Transverse colon (tissue), 4 donors: ENCODE measurements at regions not wholly inside any gene's neighbourhood (a gene's known extent, or its start where the extent isn't known, plus 50 kb on each side); places are given as distances from the start of the nearest gene placed in this dataset.

Source experiments
- DNase-seq: peaks from one replicate; pipeline ENCODE4 v3.0.0-alpha.2; 2019
- H3K27ac ChIP-seq, 4 donors: fragments of 200-600 bp; sonication (generic); 2 replicates each; pipeline ENCODE4 v1.5.1; 2016 to 2018; ENCODE audit warnings: inconsistent platforms in 4 of 4
- H3K27me3 ChIP-seq: fragments of 200-600 bp; sonication (generic); 2 replicates; pipeline ENCODE4 v1.5.1; 2017; ENCODE audit warnings: inconsistent platforms
- H3K36me3 ChIP-seq, 4 donors: fragments of 200-600 bp; sonication (generic); 2 replicates each; pipeline ENCODE4 v1.5.1; 2017 to 2019; ENCODE audit warnings: inconsistent platforms in 4 of 4
- H3K4me1 ChIP-seq, 4 donors: fragments of 200-600 bp; sonication (generic); 2 replicates each; pipeline ENCODE4 v1.5.1; 2017 to 2020; ENCODE audit warnings: inconsistent platforms in 4 of 4
- H3K4me3 ChIP-seq, 4 donors: fragments of 200-600 bp; sonication (generic); 1 replicate in 1 of 4; 2 replicates in 3 of 4; pipeline versions ENCODE4 v1.5.1 to v1.6.1; 2017 to 2019; ENCODE audit warnings: inconsistent platforms in 4 of 4
- H3K9me3 ChIP-seq, 2 donors: fragments of 200-600 bp; sonication (generic); 2 replicates each; pipeline ENCODE4 v1.5.1; 2017 to 2019; ENCODE audit warnings: inconsistent platforms in 2 of 2
- EP300 ChIP-seq: sonication (generic); formaldehyde crosslinking; IDR thresholded peaks from one replicate; pipeline ENCODE4 v1.6.1; 2017; ENCODE audit warnings: antibody characterized with exemption, low read depth
- POLR2A ChIP-seq: fragments of 450-650 bp; IDR thresholded peaks from one replicate; pipeline ENCODE4 v1.6.1; 2016; ENCODE audit warnings: antibody characterized with exemption, mild to moderate bottlenecking, moderate library complexity
- POLR2AphosphoS5 ChIP-seq, 3 donors: sonication (generic); formaldehyde crosslinking; IDR thresholded peaks; one replicate each; pipeline ENCODE4 v1.6.1; 2016; ENCODE audit warnings: antibody characterized with exemption in 3 of 3
- WGBS, 2 donors: methylation state at CpG; one replicate each; pipeline ENCODE4 v1.1.5; 2018; ENCODE audit warnings: low coverage in 1 of 2; 5-methylcytosine and 5-hydroxymethylcytosine counted together
- in situ Hi-C, 4 donors: fragments of 200-750 bp; cut with MboI; loops; one replicate each; pipeline versions ENCODE4 v1.15.0 to v1.15.1; 2017; ENCODE audit warnings: low sequenced_read_pairs in 3 of 4, low pct_ligation_motif_present in 1 of 4, low pct_unique_long_range_greater_than_20kb in 1 of 4
- intact Hi-C: fragments of 100-400 bp; cut with DNase I; formaldehyde crosslinking; loops from one replicate; pipeline ENCODE4 v1.15.1; 2023; ENCODE audit warnings: low total_unique reads
- TF ChIP-seq, protein P1 (sequence below), 5 experiments: fragments of 200-600 bp in 3 of 5; fragments of 450-650 bp in 2 of 5; sonication (generic) in 3 of 5; IDR thresholded peaks; 1 replicate in 2 of 5; 2 replicates in 3 of 5; pipeline ENCODE4 v1.5.1; 2016 to 2017; ENCODE audit warnings: antibody characterized with exemption in 5 of 5, inconsistent platforms in 3 of 5, mild to moderate bottlenecking in 2 of 5, moderate library complexity in 1 of 5

DNA sequence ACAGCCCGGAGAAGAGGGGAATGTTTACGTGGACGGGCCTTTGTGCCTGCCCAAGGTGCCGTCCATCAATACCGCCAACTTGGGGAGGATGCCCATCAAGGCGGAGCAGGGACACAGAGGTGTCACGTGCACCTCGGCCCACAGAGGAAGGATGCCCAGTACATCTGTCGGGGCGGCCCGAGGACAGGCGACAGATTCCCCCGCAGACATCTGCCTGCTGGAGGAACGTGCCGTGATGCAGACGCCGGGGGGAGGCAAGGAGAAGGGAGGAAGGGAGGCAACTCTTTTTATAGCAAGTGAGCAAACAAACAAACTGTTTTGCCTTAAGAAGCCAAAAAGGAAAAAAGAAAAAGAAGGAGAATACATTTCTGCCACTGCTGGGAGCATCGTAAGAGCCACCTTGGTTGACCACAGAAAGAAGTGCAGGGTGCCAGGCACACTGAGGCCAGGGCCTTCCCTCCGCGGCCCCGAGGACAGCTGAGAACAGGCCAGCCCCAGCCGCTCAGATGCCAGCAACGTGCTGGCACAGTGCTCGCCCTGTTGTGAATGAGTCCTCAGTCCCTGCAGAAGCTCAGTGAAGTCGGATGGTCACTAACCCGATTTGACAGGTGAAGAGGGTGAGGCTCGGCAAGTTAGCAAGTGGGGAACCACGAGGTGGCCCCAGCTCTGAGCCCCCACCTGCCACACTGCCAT lies 146.4 kb downstream of the RBFOX3 start:
- Histone ChIP-seq H3K9me3 (no peaks in the 10 kb centered on the region), H3K27ac (no peak overlapping the region), H3K36me3 (no peaks in the 10 kb centered on the region), H3K4me1 (no peaks in the 10 kb centered on the region), H3K4me3 (no peak overlapping the region), H3K27me3 (no peaks in the 10 kb centered on the region)
- intact Hi-C loops (no loop called here), in situ Hi-C loops (no loop called here)
- no peak for DNase-seq
- TF ChIP-seq POLR2A: no peak
- TF ChIP-seq, protein P1, sequence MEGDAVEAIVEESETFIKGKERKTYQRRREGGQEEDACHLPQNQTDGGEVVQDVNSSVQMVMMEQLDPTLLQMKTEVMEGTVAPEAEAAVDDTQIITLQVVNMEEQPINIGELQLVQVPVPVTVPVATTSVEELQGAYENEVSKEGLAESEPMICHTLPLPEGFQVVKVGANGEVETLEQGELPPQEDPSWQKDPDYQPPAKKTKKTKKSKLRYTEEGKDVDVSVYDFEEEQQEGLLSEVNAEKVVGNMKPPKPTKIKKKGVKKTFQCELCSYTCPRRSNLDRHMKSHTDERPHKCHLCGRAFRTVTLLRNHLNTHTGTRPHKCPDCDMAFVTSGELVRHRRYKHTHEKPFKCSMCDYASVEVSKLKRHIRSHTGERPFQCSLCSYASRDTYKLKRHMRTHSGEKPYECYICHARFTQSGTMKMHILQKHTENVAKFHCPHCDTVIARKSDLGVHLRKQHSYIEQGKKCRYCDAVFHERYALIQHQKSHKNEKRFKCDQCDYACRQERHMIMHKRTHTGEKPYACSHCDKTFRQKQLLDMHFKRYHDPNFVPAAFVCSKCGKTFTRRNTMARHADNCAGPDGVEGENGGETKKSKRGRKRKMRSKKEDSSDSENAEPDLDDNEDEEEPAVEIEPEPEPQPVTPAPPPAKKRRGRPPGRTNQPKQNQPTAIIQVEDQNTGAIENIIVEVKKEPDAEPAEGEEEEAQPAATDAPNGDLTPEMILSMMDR (IDR thresholded peaks at IDR 0.05): no peak
- TF ChIP-seq POLR2AphosphoS5 (IDR thresholded peaks at IDR 0.05): no peak
- TF ChIP-seq EP300: no peak
- 62 to 71% methylated on average over 2 to 28 of the region's 28 CpGs for WGBS, 2 donors

DNA sequence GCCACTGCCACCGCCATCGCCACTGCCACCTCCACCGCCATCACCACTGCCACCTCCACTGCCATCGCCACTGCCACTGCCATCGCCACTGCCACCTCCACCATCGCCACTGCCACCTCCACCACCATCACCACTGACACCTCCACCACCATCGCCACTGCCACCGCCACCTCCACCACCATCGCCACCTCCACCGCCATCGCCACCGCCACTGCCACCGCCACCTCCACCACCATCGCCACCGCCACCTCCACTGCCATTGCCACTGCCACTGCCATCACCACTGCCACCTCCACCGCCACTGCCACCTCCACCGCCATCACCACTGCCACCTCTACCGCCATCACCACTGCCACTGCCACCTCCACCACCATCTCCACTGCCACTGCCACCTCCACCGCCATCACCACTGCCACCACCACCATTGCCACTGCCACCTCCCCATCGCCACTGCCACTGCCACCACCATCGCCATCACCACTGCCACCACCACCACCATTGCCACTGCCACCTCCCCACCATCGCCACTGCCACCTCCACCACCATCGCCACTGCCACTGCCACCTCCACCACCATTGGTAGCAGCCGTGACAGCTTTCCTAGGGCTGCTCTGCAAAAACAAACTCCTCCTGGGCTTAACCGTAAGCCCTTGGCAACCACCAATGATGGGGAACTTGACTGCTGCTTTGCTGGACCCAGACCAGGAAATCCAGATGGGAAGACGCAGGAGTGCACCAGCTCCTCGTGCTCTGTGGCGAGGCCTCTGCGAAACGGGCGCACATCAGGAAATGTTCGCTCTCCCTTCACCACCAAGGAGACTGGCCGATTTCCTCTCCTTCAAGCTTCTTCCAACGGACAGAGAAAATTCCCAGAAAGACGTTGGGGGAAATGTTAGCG lies 147.2 kb downstream of the RBFOX3 start:
- DNase-seq: no peak
- Histone ChIP-seq H3K36me3 (no peaks in the 10 kb centered on the region), H3K27me3 (no peaks in the 10 kb centered on the region), H3K4me1 (no peaks in the 10 kb centered on the region), H3K9me3 (no peaks in the 10 kb centered on the region), H3K27ac (no peak overlapping the region), H3K4me3 (no peak overlapping the region)
- TF ChIP-seq POLR2A (no peak), POLR2AphosphoS5 (IDR thresholded peaks at IDR 0.05) (no peak), EP300 (no peak)
- TF ChIP-seq, protein P1 (IDR thresholded peaks at IDR 0.05): no peak
- in situ Hi-C loops (no loop called here), intact Hi-C loops (no loop called here)
- 87 to 90% methylated on average over 19 to 36 of the region's 36 CpGs for WGBS, 2 donors

- no peak for TF ChIP-seq POLR2AphosphoS5 (IDR thresholded peaks at IDR 0.05)
- TF ChIP-seq, protein P1 (IDR thresholded peaks at IDR 0.05): no peak
- no peak for TF ChIP-seq POLR2A
- TF ChIP-seq EP300: no peak
- in situ Hi-C loops (no loop called here), intact Hi-C loops (no loop called here)
- no peak overlapping the region for H3K27ac ChIP-seq
- 61% methylated on average over 2 of the region's 2 CpGs; no CpG with 5 or more reads in 1 of the 2 donors for whole genome bisulfite sequencing, 2 donors
- no peak for DNase-seq
- H3K4me1 ChIP-seq: no peaks in the 10 kb centered on the region
- H3K9me3 ChIP-seq: no peaks in the 10 kb centered on the region
- no peak overlapping the region for H3K4me3 ChIP-seq
- H3K36me3 ChIP-seq: no peaks in the 10 kb centered on the region
- H3K27me3 ChIP-seq: no peaks in the 10 kb centered on the region
These were observed 149.8 kb downstream of the RBFOX3 start for GRCh38 chr17:79461041-79461440.

DNA sequence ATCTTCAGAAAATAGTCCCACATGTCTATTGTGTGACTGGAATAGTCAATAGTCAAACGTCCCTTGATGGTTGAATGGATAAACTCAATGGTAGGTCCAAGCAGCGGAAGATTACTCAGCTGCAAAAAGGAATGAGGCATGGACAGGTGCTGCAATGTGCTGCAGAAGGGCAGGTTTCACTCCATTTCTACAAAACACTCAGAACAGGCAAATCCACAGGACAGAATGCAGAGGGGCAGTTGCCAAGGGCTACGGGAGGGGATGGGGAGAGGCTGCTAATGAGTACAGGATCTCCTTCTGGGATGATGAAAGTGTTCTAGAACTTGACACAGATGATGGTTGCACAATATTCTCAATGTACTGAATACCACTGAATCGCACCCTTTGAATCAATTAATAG lies 151.0 kb downstream of the RBFOX3 start:
- Histone ChIP-seq H3K27me3 (no peaks in the 10 kb centered on the region), H3K36me3 (no peaks in the 10 kb centered on the region), H3K4me1 (no peaks in the 10 kb centered on the region), H3K9me3 (no peaks in the 10 kb centered on the region), H3K4me3 (no peak overlapping the region), H3K27ac (no peak overlapping the region)
- no peak for DNase-seq
- TF ChIP-seq POLR2A: no peak
- TF ChIP-seq, protein P1 (IDR thresholded peaks at IDR 0.05): no peak
- no peak for TF ChIP-seq POLR2AphosphoS5 (IDR thresholded peaks at IDR 0.05)
- TF ChIP-seq EP300: no peak
- WGBS, 2 donors: 69 to 75% methylated on average over 4 of the region's 4 CpGs
- in situ Hi-C loops (no loop called here), intact Hi-C loops (no loop called here)
